Hepatocyte (in vitro differentiated cells): ENCODE measurements at regions not wholly inside any gene's neighbourhood (a gene's known extent, or its start where the extent isn't known, plus 50 kb on each side); places are given as distances from the start of the nearest gene placed in this dataset.

Experiments used
- DNase-seq: peaks from one replicate; pipeline ENCODE4 v3.0.0-alpha.2; 2016; ENCODE audit warnings: low spot score
- H2AFZ ChIP-seq: fragments of 200-600 bp; sonication (generic); 2 replicates; pipeline ENCODE4 v1.6.0; 2016; ENCODE audit warnings: antibody characterized with exemption, mild to moderate bottlenecking
- H3K27ac ChIP-seq: fragments of 200-600 bp; sonication (generic); 2 replicates; pipeline ENCODE4 v1.5.1; 2016; ENCODE audit warnings: mild to moderate bottlenecking
- H3K27me3 ChIP-seq: fragments of 200-600 bp; sonication (generic); 2 replicates; pipeline ENCODE4 v1.6.1; 2016
- H3K36me3 ChIP-seq: fragments of 200-600 bp; sonication (generic); replicated peaks from 2 replicates; pipeline ENCODE4 v1.5.1; 2016; ENCODE audit warnings: low read depth; ENCODE audit not compliant: insufficient read depth
- H3K4me1 ChIP-seq: fragments of 200-600 bp; sonication (generic); 2 replicates; pipeline ENCODE4 v1.5.1; 2016; ENCODE audit warnings: mild to moderate bottlenecking, moderate library complexity; ENCODE audit not compliant: insufficient read depth
- H3K4me2 ChIP-seq: fragments of 200-600 bp; sonication (generic); 2 replicates; pipeline ENCODE4 v1.6.0; 2016
- H3K4me3 ChIP-seq: fragments of 200-600 bp; sonication (generic); 2 replicates; pipeline ENCODE4 v1.5.1; 2016; ENCODE audit warnings: mild to moderate bottlenecking
- H3K79me2 ChIP-seq: fragments of 200-600 bp; sonication (generic); 2 replicates; pipeline ENCODE4 v1.6.0; 2017; ENCODE audit warnings: mild to moderate bottlenecking
- H3K9me2 ChIP-seq: fragments of 200-600 bp; sonication (generic); replicated peaks from 2 replicates; pipeline ENCODE4 v1.6.0; 2017; ENCODE audit warnings: mild to moderate bottlenecking; ENCODE audit not compliant: insufficient read depth
- H3K9me3 ChIP-seq: fragments of 200-600 bp; sonication (generic); 2 replicates; pipeline ENCODE4 v1.5.1; 2016; ENCODE audit warnings: low read depth, mild to moderate bottlenecking
- H4K20me1 ChIP-seq: fragments of 200-600 bp; sonication (generic); 2 replicates; pipeline ENCODE4 v1.6.0; 2016; ENCODE audit warnings: mild to moderate bottlenecking; ENCODE audit not compliant: insufficient read depth, poor library complexity, severe bottlenecking
- CTCF ChIP-seq: fragments of 200-600 bp; sonication (generic); IDR thresholded peaks from 2 replicates; pipeline ENCODE4 v1.5.1; 2016; ENCODE audit warnings: antibody characterized with exemption, mild to moderate bottlenecking; ENCODE audit not compliant: poor library complexity
- EZH2 ChIP-seq: fragments of 200-600 bp; sonication (generic); IDR thresholded peaks from 2 replicates; pipeline ENCODE4 v1.6.1; 2016; ENCODE audit warnings: antibody characterized with exemption, mild to moderate bottlenecking, borderline replicate concordance
- EZH2phosphoT487 ChIP-seq: fragments of 200-600 bp; sonication (generic); IDR thresholded peaks from one replicate; pipeline ENCODE4 v1.6.1; 2018; ENCODE audit warnings: antibody characterized with exemption, mild to moderate bottlenecking, low read depth, moderate library complexity; ENCODE audit not compliant: unreplicated experiment, severe bottlenecking
- WGBS: methylation state at CpG from one replicate; pipeline ENCODE4 v1.1.6; 2016; ENCODE audit warnings: low lambda C conversion rate; ENCODE audit errors: missing lambda C conversion rate; 5-methylcytosine and 5-hydroxymethylcytosine counted together

- TF ChIP-seq EZH2 (no peak), EZH2phosphoT487 (no peak), CTCF (no peak)
- 70% methylated on average over 3 of the region's 3 CpGs for WGBS
These were observed 83.7 kb upstream of the DBX1 start for GRCh38 chr11:20243974-20244373.

GRCh38 chr11:20238712-20239111 is 78.4 kb upstream of the DBX1 start:
- H3K27me3 ChIP-seq, result no peaks in the 10 kb centered on the region
- no peaks in the 10 kb centered on the region for H3K4me1 ChIP-seq
- peak; percentile 19 for DNase-seq
- peaks cover 6% of the 10 kb centered on the region for H3K9me3 ChIP-seq
- no peak overlapping the region for H3K4me3 ChIP-seq
- no peaks in the 10 kb centered on the region for H4K20me1 ChIP-seq
- WGBS, result 64% methylated on average over 1 of the region's 2 CpGs
- TF ChIP-seq EZH2 (no peak), CTCF (no peak), EZH2phosphoT487 (no peak)
- no peak overlapping the region for H3K27ac ChIP-seq
- H3K79me2 ChIP-seq, result no peaks in the 10 kb centered on the region
- no peaks in the 10 kb centered on the region for H3K36me3 ChIP-seq
- H3K4me2 ChIP-seq, result no peak overlapping the region
- H3K9me2 ChIP-seq, result no peaks in the 10 kb centered on the region
- no peak overlapping the region for H2AFZ ChIP-seq

More at GRCh38 chr11:20243974-20244373, 83.7 kb upstream of the DBX1 start:
- no peaks in the 10 kb centered on the region for H3K79me2 ChIP-seq
- no peaks in the 10 kb centered on the region for H3K9me2 ChIP-seq
- H3K4me1 ChIP-seq, result no peaks in the 10 kb centered on the region
- no peaks in the 10 kb centered on the region for H4K20me1 ChIP-seq
- H3K9me3 ChIP-seq, result peaks cover 6% of the 10 kb centered on the region
- H3K27me3 ChIP-seq, result peaks cover 14% of the 10 kb centered on the region
- H2AFZ ChIP-seq, result no peak overlapping the region
- no peak for DNase-seq
- H3K27ac ChIP-seq, result no peak overlapping the region
- no peaks in the 10 kb centered on the region for H3K36me3 ChIP-seq
- H3K4me2 ChIP-seq, result no peak overlapping the region
- H3K4me3 ChIP-seq, result no peak overlapping the region

- H2AFZ ChIP-seq, result no peak overlapping the region
- peaks cover 6% of the 10 kb centered on the region for H3K9me3 ChIP-seq
- H3K4me1 ChIP-seq, result no peaks in the 10 kb centered on the region
- H4K20me1 ChIP-seq, result no peaks in the 10 kb centered on the region
- H3K79me2 ChIP-seq, result no peaks in the 10 kb centered on the region
- H3K4me2 ChIP-seq, result no peak overlapping the region
- TF ChIP-seq CTCF (no peak), EZH2phosphoT487 (no peak), EZH2 (no peak)
- DNase-seq, result no peak
- H3K27me3 ChIP-seq, result no peaks in the 10 kb centered on the region
- H3K27ac ChIP-seq, result no peak overlapping the region
- no peaks in the 10 kb centered on the region for H3K36me3 ChIP-seq
- no peaks in the 10 kb centered on the region for H3K9me2 ChIP-seq
- no peak overlapping the region for H3K4me3 ChIP-seq
These were observed 74.9 kb upstream of the DBX1 start for GRCh38 chr11:20235164-20235563.

- no peak overlapping the region for H3K4me2 ChIP-seq
- H3K4me1 ChIP-seq, result no peaks in the 10 kb centered on the region
- no peaks in the 10 kb centered on the region for H3K79me2 ChIP-seq
- no peak overlapping the region for H3K4me3 ChIP-seq
- no peak overlapping the region for H3K27ac ChIP-seq
- DNase-seq, result no peak
- TF ChIP-seq EZH2phosphoT487, result no peak
- no peak for TF ChIP-seq EZH2
- no peak for TF ChIP-seq CTCF
- no peaks in the 10 kb centered on the region for H3K9me2 ChIP-seq
- H3K9me3 ChIP-seq, result peaks cover 6% of the 10 kb centered on the region
- H4K20me1 ChIP-seq, result no peaks in the 10 kb centered on the region
- WGBS, result 88% methylated on average over 1 of the region's 1 CpG
- no peak overlapping the region for H2AFZ ChIP-seq
- no peaks in the 10 kb centered on the region for H3K27me3 ChIP-seq
- H3K36me3 ChIP-seq, result no peaks in the 10 kb centered on the region
These were observed 67.4 kb upstream of the DBX1 start for GRCh38 chr11:20227631-20228030.
